B cell (primary cell): ENCODE measurements at regions not wholly inside any gene's neighbourhood (a gene's known extent, or its start where the extent isn't known, plus 50 kb on each side); places are given as distances from the start of the nearest gene placed in this dataset.

Experiments used
- CTCF ChIP-seq: fragments of 200-600 bp; IDR thresholded peaks from one replicate; pipeline ENCODE4 v1.8.0; 2022; ENCODE audit warnings: antibody characterized with exemption, mild to moderate bottlenecking
- EZH2 ChIP-seq: IDR thresholded peaks from 2 replicates; pipeline ENCODE4 v1.6.1; 2012; ENCODE audit warnings: borderline replicate concordance, low read depth, mild to moderate bottlenecking, moderate library complexity, low read length; ENCODE audit not compliant: insufficient read depth, poor library complexity, severe bottlenecking

- TF ChIP-seq CTCF (no peak), EZH2 (no peak)
These were observed 132.1 kb downstream of the SAMD5 start for GRCh38 chr6:147640606-147641005.
